Lower leg skin (tissue), 3 donors: ENCODE measurements at regions not wholly inside any gene's neighbourhood (a gene's known extent, or its start where the extent isn't known, plus 50 kb on each side); places are given as distances from the start of the nearest gene placed in this dataset.

Experiments
- POLR2A ChIP-seq, 2 donors: fragments of 450-650 bp; IDR thresholded peaks; one replicate each; pipeline ENCODE4 v1.6.1; 2016 to 2017; ENCODE audit warnings: antibody characterized with exemption in 2 of 2, mild to moderate bottlenecking in 1 of 2, moderate library complexity in 1 of 2
- TF ChIP-seq, protein P1 (sequence below), 3 donors: fragments of 450-650 bp; IDR thresholded peaks; one replicate each; pipeline ENCODE4 v1.5.1; 2016; ENCODE audit warnings: antibody characterized with exemption in 3 of 3, mild to moderate bottlenecking in 3 of 3, moderate library complexity in 2 of 3

DNA sequence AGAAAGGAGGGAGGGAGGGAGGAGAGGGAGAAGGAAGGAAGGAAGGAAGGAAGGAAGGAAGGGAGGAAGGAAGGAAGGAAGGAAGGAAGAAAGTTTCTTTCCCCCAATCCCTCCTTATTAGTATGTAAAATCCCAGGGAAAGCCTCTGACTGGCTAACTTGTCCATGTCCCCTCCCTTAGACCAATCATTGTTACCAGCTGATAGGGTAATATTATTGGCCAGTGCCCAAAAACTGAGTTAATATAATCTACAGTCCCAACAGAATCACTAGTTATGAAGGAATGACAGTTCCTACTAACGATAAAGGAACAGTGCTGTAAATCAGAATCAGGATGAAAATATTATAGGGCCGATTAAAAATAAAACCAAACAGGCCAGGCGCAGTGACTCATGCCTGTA lies 53.6 kb upstream of the CCNG1 start:
- TF ChIP-seq, protein P1, sequence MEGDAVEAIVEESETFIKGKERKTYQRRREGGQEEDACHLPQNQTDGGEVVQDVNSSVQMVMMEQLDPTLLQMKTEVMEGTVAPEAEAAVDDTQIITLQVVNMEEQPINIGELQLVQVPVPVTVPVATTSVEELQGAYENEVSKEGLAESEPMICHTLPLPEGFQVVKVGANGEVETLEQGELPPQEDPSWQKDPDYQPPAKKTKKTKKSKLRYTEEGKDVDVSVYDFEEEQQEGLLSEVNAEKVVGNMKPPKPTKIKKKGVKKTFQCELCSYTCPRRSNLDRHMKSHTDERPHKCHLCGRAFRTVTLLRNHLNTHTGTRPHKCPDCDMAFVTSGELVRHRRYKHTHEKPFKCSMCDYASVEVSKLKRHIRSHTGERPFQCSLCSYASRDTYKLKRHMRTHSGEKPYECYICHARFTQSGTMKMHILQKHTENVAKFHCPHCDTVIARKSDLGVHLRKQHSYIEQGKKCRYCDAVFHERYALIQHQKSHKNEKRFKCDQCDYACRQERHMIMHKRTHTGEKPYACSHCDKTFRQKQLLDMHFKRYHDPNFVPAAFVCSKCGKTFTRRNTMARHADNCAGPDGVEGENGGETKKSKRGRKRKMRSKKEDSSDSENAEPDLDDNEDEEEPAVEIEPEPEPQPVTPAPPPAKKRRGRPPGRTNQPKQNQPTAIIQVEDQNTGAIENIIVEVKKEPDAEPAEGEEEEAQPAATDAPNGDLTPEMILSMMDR (IDR thresholded peaks at IDR 0.05) = no peak
- no peak for TF ChIP-seq POLR2A (IDR thresholded peaks at IDR 0.05)
